Trophoblast cell (in vitro differentiated cells and primary cell): ENCODE measurements at regions not wholly inside any gene's neighbourhood (a gene's known extent, or its start where the extent isn't known, plus 50 kb on each side); places are given as distances from the start of the nearest gene placed in this dataset.

Source experiments
- DNase-seq, 2 donors: peaks; one replicate each; pipeline ENCODE4 v3.0.0-alpha.2; 2016
- H2AFZ ChIP-seq: 2 replicates; pipeline ENCODE4 v1.6.1; 2013; ENCODE audit warnings: low read length, moderate library complexity, mild to moderate bottlenecking; ENCODE audit not compliant: insufficient read depth, poor library complexity
- H2AK5ac ChIP-seq: 2 replicates; pipeline ENCODE4 v1.6.1; 2013; ENCODE audit warnings: mild to moderate bottlenecking, low read length
- H2BK120ac ChIP-seq: 2 replicates; pipeline ENCODE4 v1.6.1; 2013; ENCODE audit warnings: low read length, mild to moderate bottlenecking, moderate library complexity; ENCODE audit not compliant: insufficient read depth, poor library complexity
- H2BK12ac ChIP-seq: 2 replicates; pipeline ENCODE4 v1.6.1; 2013; ENCODE audit warnings: mild to moderate bottlenecking, low read length, moderate library complexity
- H2BK5ac ChIP-seq: 2 replicates; pipeline ENCODE4 v1.6.1; 2013; ENCODE audit warnings: low read length, low read depth, moderate library complexity, mild to moderate bottlenecking; ENCODE audit not compliant: poor library complexity
- H3K14ac ChIP-seq: 2 replicates; pipeline ENCODE4 v1.6.1; 2013; ENCODE audit warnings: mild to moderate bottlenecking, low read length
- H3K18ac ChIP-seq: 2 replicates; pipeline ENCODE4 v1.6.1; 2013; ENCODE audit warnings: mild to moderate bottlenecking, low read length
- H3K23ac ChIP-seq: 2 replicates; pipeline ENCODE4 v1.6.1; 2013; ENCODE audit warnings: low read length
- H3K27ac ChIP-seq: 2 replicates; pipeline ENCODE4 v1.5.1; 2013; ENCODE audit warnings: low read depth, mild to moderate bottlenecking, inconsistent platforms, low read length, moderate library complexity
- H3K27me3 ChIP-seq: 2 replicates; pipeline ENCODE4 v1.6.1; 2013; ENCODE audit warnings: inconsistent platforms, mild to moderate bottlenecking, low read length, moderate library complexity; ENCODE audit not compliant: insufficient read depth
- H3K36me3 ChIP-seq, 2 experiments: 1 replicate in 1 of 2; 2 replicates in 1 of 2; pipeline ENCODE4 v1.6.1; 2013; ENCODE audit warnings: low read length in 2 of 2, mild to moderate bottlenecking in 2 of 2, moderate library complexity in 1 of 2; ENCODE audit not compliant: insufficient read depth in 2 of 2, control insufficient read depth in 1 of 2
- H3K4ac ChIP-seq: 2 replicates; pipeline ENCODE4 v1.6.1; 2013; ENCODE audit warnings: low read depth, mild to moderate bottlenecking, low read length, moderate library complexity
- H3K4me1 ChIP-seq, 2 experiments: 1 replicate in 1 of 2; 2 replicates in 1 of 2; pipeline ENCODE4 v1.6.1; 2013; ENCODE audit warnings: low read length in 2 of 2, mild to moderate bottlenecking in 2 of 2, moderate library complexity in 1 of 2; ENCODE audit not compliant: insufficient read depth in 2 of 2, control insufficient read depth in 1 of 2
- H3K4me2 ChIP-seq: 2 replicates; pipeline ENCODE4 v1.6.1; 2013; ENCODE audit warnings: inconsistent platforms, mild to moderate bottlenecking, low read length, moderate library complexity
- H3K4me3 ChIP-seq: 2 replicates; pipeline ENCODE4 v1.5.1; 2013; ENCODE audit warnings: mild to moderate bottlenecking, low read depth, low read length, inconsistent platforms
- H3K79me1 ChIP-seq: one replicate; pipeline ENCODE4 v1.6.1; 2013; ENCODE audit warnings: low read length
- H3K79me2 ChIP-seq: 2 replicates; pipeline ENCODE4 v1.6.1; 2013; ENCODE audit warnings: low read length, mild to moderate bottlenecking; ENCODE audit not compliant: control insufficient read depth, insufficient read depth, poor library complexity
- H3K9ac ChIP-seq: 2 replicates; pipeline ENCODE4 v1.6.1; 2013; ENCODE audit warnings: mild to moderate bottlenecking, low read length
- H3K9me3 ChIP-seq: 2 replicates; pipeline ENCODE4 v1.6.1; 2013; ENCODE audit warnings: low read depth, mild to moderate bottlenecking, control low read depth, inconsistent platforms, low read length; ENCODE audit not compliant: insufficient read depth
- H4K12ac ChIP-seq: 2 replicates; pipeline ENCODE4 v1.6.1; 2013; ENCODE audit warnings: low read depth, mild to moderate bottlenecking, low read length, moderate library complexity
- H4K8ac ChIP-seq: 2 replicates; pipeline ENCODE4 v1.6.1; 2013; ENCODE audit warnings: low read depth, mild to moderate bottlenecking, low read length, moderate library complexity
- H4K91ac ChIP-seq: one replicate; pipeline ENCODE4 v1.6.1; 2013; ENCODE audit warnings: low read depth, mild to moderate bottlenecking, low read length, moderate library complexity
- WGBS: extraction: QIAGEN DNeasy Blood & Tissue Kit; methylation state at CpG from one replicate; pipeline ENCODE4 v1.1.7; 2013; ENCODE audit warnings: missing lambda C conversion rate; ENCODE audit not compliant: insufficient read length, insufficient coverage; ENCODE audit errors: extremely low coverage; 5-methylcytosine and 5-hydroxymethylcytosine counted together

DNA sequence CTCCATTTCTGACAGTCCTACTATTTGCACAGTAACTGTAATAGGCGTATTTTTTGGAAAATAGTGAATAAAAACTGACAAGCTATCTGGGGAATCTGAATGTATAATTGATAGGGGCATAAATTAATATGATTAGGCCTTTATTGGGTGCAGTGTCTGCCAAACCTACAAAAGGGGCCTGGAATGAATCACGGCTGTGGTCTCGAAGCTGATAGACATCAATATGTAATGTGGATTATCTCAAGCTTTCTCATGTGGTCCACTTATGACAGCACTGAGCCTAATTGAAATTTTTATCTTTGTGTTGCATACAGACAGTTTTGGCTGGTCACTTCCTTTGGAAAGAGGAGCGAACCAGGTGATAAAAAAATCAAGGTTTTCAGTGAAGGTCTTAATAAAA is 450.4 kb downstream of the GPATCH2 start:
- no peak overlapping the region for H4K91ac ChIP-seq
- H3K27ac ChIP-seq: no peak overlapping the region
- no peak overlapping the region for H3K4me2 ChIP-seq
- no peak overlapping the region for H3K4ac ChIP-seq
- no peak overlapping the region for H2BK120ac ChIP-seq
- no peak overlapping the region for H3K14ac ChIP-seq
- H3K4me3 ChIP-seq: no peak overlapping the region
- no peak overlapping the region for H4K8ac ChIP-seq
- no CpG with 5 or more reads among the region's 4 CpGs for WGBS
- no peaks in the 10 kb centered on the region for H3K4me1 ChIP-seq
- H2BK5ac ChIP-seq: no peak overlapping the region
- H2AFZ ChIP-seq: no peak overlapping the region
- no peaks in the 10 kb centered on the region for H3K36me3 ChIP-seq
- no peak overlapping the region for H3K23ac ChIP-seq
- H3K79me1 ChIP-seq: no peaks in the 10 kb centered on the region
- no peak overlapping the region for H3K9ac ChIP-seq
- no peaks in the 10 kb centered on the region for H3K79me2 ChIP-seq
- no peak overlapping the region for H2AK5ac ChIP-seq
- H2BK12ac ChIP-seq: no peak overlapping the region
- no peak for DNase-seq
- H3K27me3 ChIP-seq: no peaks in the 10 kb centered on the region
- no peak overlapping the region for H3K18ac ChIP-seq
- H4K12ac ChIP-seq: no peak overlapping the region
- no peaks in the 10 kb centered on the region for H3K9me3 ChIP-seq

- H2AK5ac ChIP-seq: no peak overlapping the region
- no CpG with 5 or more reads among the region's 4 CpGs for WGBS
Measured at GRCh38 chr1:217164403-217164802, 441.2 kb upstream of the ESRRG start.

DNA sequence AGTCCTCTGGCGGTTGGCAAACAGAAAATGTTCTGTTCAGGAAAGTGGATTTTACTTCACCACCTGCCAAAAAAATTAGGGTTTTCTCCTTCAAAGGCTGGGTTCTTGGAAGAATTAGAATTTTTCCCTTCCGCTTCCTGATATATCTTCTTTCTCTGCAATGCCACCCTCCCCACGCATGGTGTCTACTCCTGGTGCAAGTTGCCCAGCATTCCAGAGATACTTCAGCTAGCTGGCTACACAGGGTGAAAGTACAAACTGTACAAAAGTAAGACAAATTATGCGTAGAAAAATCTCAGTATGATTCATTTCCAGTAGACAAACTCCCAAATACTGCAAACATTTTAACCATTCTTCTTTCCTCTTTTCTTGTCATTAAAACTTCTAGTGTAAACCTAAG is 430.1 kb upstream of the ESRRG start:
- H2BK120ac ChIP-seq: no peak overlapping the region
- DNase-seq: no peak
- H2AFZ ChIP-seq: no peak overlapping the region
- H3K9ac ChIP-seq: no peak overlapping the region
- no peaks in the 10 kb centered on the region for H3K79me1 ChIP-seq
- H3K18ac ChIP-seq: no peak overlapping the region
- no peaks in the 10 kb centered on the region for H3K9me3 ChIP-seq
- H3K14ac ChIP-seq: no peak overlapping the region
- H3K4me1 ChIP-seq: no peaks in the 10 kb centered on the region
- H3K4ac ChIP-seq: no peak overlapping the region
- no peak overlapping the region for H4K8ac ChIP-seq
- H4K12ac ChIP-seq: no peak overlapping the region
- no peak overlapping the region for H4K91ac ChIP-seq
- H3K27me3 ChIP-seq: no peaks in the 10 kb centered on the region
- H3K4me2 ChIP-seq: no peak overlapping the region
- no peak overlapping the region for H2AK5ac ChIP-seq
- no peaks in the 10 kb centered on the region for H3K79me2 ChIP-seq
- H2BK12ac ChIP-seq: no peak overlapping the region
- no peaks in the 10 kb centered on the region for H3K36me3 ChIP-seq
- WGBS: no CpG with 5 or more reads among the region's 4 CpGs
- no peak overlapping the region for H3K23ac ChIP-seq
- no peak overlapping the region for H3K4me3 ChIP-seq
- no peak overlapping the region for H2BK5ac ChIP-seq
- H3K27ac ChIP-seq: no peak overlapping the region

More at GRCh38 chr1:217164403-217164802, 441.2 kb upstream of the ESRRG start:
- no peak overlapping the region for H3K27ac ChIP-seq
- H2BK5ac ChIP-seq: no peak overlapping the region
- no peak overlapping the region for H3K4me2 ChIP-seq
- H3K4ac ChIP-seq: no peak overlapping the region
- H2AFZ ChIP-seq: no peak overlapping the region
- no peaks in the 10 kb centered on the region for H3K4me1 ChIP-seq
- H3K4me3 ChIP-seq: no peak overlapping the region
- no peaks in the 10 kb centered on the region for H3K79me2 ChIP-seq
- no peak overlapping the region for H3K18ac ChIP-seq
- H2BK12ac ChIP-seq: no peak overlapping the region
- no peak overlapping the region for H3K23ac ChIP-seq
- no peaks in the 10 kb centered on the region for H3K79me1 ChIP-seq
- no peaks in the 10 kb centered on the region for H3K9me3 ChIP-seq
- H4K8ac ChIP-seq: no peak overlapping the region
- no peaks in the 10 kb centered on the region for H3K27me3 ChIP-seq
- no peak overlapping the region for H4K12ac ChIP-seq
- DNase-seq: no peak
- no peak overlapping the region for H3K9ac ChIP-seq
- H3K14ac ChIP-seq: no peak overlapping the region
- H3K36me3 ChIP-seq: no peaks in the 10 kb centered on the region
- no peak overlapping the region for H4K91ac ChIP-seq
- H2BK120ac ChIP-seq: no peak overlapping the region

- H2AK5ac ChIP-seq: no peak overlapping the region
- no peak overlapping the region for H3K4ac ChIP-seq
- no peak overlapping the region for H4K91ac ChIP-seq
- DNase-seq: no peak
- no peak overlapping the region for H3K14ac ChIP-seq
- no peak overlapping the region for H4K8ac ChIP-seq
- no peak overlapping the region for H4K12ac ChIP-seq
- no peak overlapping the region for H3K27ac ChIP-seq
- H3K27me3 ChIP-seq: no peaks in the 10 kb centered on the region
- H3K36me3 ChIP-seq: no peaks in the 10 kb centered on the region
- H3K4me3 ChIP-seq: no peak overlapping the region
- no peak overlapping the region for H3K23ac ChIP-seq
- H3K4me2 ChIP-seq: no peak overlapping the region
- no peak overlapping the region for H2AFZ ChIP-seq
- no peak overlapping the region for H2BK12ac ChIP-seq
- no peaks in the 10 kb centered on the region for H3K79me1 ChIP-seq
- no peak overlapping the region for H2BK120ac ChIP-seq
- H3K18ac ChIP-seq: no peak overlapping the region
- no peak overlapping the region for H2BK5ac ChIP-seq
- no peaks in the 10 kb centered on the region for H3K9me3 ChIP-seq
- no peaks in the 10 kb centered on the region for H3K79me2 ChIP-seq
- no peaks in the 10 kb centered on the region for H3K4me1 ChIP-seq
- no peak overlapping the region for H3K9ac ChIP-seq
Measured at GRCh38 chr1:217150366-217150765, 427.1 kb upstream of the ESRRG start.
